Thyroid gland (tissue), 4 donors: ENCODE measurements at regions not wholly inside any gene's neighbourhood (a gene's known extent, or its start where the extent isn't known, plus 50 kb on each side); places are given as distances from the start of the nearest gene placed in this dataset.

Source experiments
- DNase-seq, 2 donors: peaks; one replicate each; pipeline ENCODE4 v3.0.0-alpha.2; 2019
- H3K27ac ChIP-seq, 3 donors: fragments of 200-600 bp; sonication (generic); 1 replicate in 2 of 3; 2 replicates in 1 of 3; pipeline ENCODE4 v1.5.1; 2016 to 2019; ENCODE audit warnings: mild to moderate bottlenecking in 1 of 3, moderate library complexity in 1 of 3
- H3K27me3 ChIP-seq: fragments of 200-600 bp; sonication (generic); one replicate; pipeline ENCODE4 v1.5.1; 2019
- H3K36me3 ChIP-seq, 2 donors: fragments of 200-600 bp; sonication (generic); one replicate each; pipeline ENCODE4 v1.5.1; 2016 to 2019
- H3K4me1 ChIP-seq, 2 donors: fragments of 200-600 bp; sonication (generic); one replicate each; pipeline ENCODE4 v1.5.1; 2017 to 2019
- H3K4me3 ChIP-seq, 3 donors: fragments of 200-600 bp; sonication (generic); replicated peaks in 1 of 3; 1 replicate in 2 of 3; 2 replicates in 1 of 3; pipeline ENCODE4 v1.5.1; 2016; ENCODE audit warnings: mild to moderate bottlenecking in 1 of 3
- H3K9me3 ChIP-seq: fragments of 200-600 bp; sonication (generic); one replicate; pipeline ENCODE4 v1.5.1; 2017
- POLR2A ChIP-seq, 2 donors: fragments of 450-650 bp; IDR thresholded peaks; one replicate each; pipeline ENCODE4 v1.6.1; 2017; ENCODE audit warnings: antibody characterized with exemption in 2 of 2, mild to moderate bottlenecking in 2 of 2, moderate library complexity in 1 of 2
- WGBS, 2 donors: methylation state at CpG; one replicate each; pipeline ENCODE4 v1.1.5; 2017; 5-methylcytosine and 5-hydroxymethylcytosine counted together
- intact Hi-C: fragments of 100-400 bp; cut with DNase I; formaldehyde crosslinking; loops from one replicate; pipeline ENCODE4 v1.15.1; 2023
- TF ChIP-seq, protein P1 (sequence below), 6 experiments: fragments of 200-600 bp in 3 of 6; fragments of 450-650 bp in 3 of 6; sonication (generic) in 3 of 6; IDR thresholded peaks; one replicate each; pipeline ENCODE4 v1.5.1; 2016 to 2019; ENCODE audit warnings: antibody characterized with exemption in 6 of 6, mild to moderate bottlenecking in 2 of 6, inconsistent platforms in 1 of 6, moderate library complexity in 1 of 6

DNA sequence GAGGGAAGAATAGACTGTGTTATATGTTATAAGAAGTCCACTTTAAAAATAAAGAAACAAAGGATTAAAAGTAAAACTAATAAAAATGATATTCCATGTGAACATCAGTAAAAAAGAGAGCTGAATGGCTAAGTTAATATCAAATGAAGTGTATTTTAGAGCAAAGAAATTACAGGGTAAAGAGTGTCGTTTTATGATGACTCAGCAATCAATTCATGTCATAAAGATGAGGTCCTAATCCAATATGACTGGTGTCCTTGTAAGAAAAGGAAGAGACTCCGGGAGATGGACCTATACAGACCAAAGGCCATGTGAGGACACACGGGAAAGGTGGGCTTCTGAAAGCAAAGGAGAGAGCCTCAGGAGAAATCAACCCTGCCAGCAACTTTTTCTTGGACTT, 615.5 kb upstream of the KLHL29 start:
- Histone ChIP-seq H3K36me3 (no peaks in the 10 kb centered on the region), H3K27ac (no peak overlapping the region), H3K27me3 (no peaks in the 10 kb centered on the region), H3K4me3 (no peak overlapping the region), H3K9me3 (no peaks in the 10 kb centered on the region), H3K4me1 (no peaks in the 10 kb centered on the region)
- intact Hi-C loops = no loop called here
- 69 to 76% methylated on average over 3 of the region's 3 CpGs for WGBS, 2 donors
- no peak for DNase-seq
- TF ChIP-seq, protein P1, sequence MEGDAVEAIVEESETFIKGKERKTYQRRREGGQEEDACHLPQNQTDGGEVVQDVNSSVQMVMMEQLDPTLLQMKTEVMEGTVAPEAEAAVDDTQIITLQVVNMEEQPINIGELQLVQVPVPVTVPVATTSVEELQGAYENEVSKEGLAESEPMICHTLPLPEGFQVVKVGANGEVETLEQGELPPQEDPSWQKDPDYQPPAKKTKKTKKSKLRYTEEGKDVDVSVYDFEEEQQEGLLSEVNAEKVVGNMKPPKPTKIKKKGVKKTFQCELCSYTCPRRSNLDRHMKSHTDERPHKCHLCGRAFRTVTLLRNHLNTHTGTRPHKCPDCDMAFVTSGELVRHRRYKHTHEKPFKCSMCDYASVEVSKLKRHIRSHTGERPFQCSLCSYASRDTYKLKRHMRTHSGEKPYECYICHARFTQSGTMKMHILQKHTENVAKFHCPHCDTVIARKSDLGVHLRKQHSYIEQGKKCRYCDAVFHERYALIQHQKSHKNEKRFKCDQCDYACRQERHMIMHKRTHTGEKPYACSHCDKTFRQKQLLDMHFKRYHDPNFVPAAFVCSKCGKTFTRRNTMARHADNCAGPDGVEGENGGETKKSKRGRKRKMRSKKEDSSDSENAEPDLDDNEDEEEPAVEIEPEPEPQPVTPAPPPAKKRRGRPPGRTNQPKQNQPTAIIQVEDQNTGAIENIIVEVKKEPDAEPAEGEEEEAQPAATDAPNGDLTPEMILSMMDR (IDR thresholded peaks at IDR 0.05) = no peak
- no peak for TF ChIP-seq POLR2A (IDR thresholded peaks at IDR 0.05)

DNA sequence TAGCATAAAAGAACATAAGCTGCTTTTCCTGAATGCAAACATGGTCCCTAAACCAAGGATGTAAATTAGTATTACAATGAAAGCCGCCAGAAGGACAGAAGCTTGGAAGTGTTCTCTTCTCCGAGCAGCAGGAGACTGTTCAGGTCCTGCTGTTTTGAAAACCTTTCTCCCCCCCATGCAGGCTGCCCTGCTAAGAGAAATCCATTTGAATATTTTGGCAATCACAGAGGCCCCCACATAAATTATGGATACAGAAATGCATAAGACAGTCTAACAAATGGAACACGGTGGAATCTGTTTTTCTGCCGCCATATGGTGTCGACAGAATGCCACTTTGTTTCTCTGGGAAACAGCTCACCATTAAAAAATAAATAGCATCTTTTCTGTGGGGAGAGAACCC, 600.4 kb upstream of the KLHL29 start:
- TF ChIP-seq, protein P1 (IDR thresholded peaks at IDR 0.05) = no peak
- TF ChIP-seq POLR2A (IDR thresholded peaks at IDR 0.05) = no peak
- no peak for DNase-seq
- Histone ChIP-seq H3K9me3 (no peaks in the 10 kb centered on the region), H3K36me3 (no peaks in the 10 kb centered on the region), H3K4me1 (no peaks in the 10 kb centered on the region), H3K27ac (no peak overlapping the region), H3K27me3 (no peaks in the 10 kb centered on the region), H3K4me3 (no peak overlapping the region)
- 79 to 80% methylated on average over 5 of the region's 5 CpGs for WGBS, 2 donors
- intact Hi-C loops = no loop called here

DNA sequence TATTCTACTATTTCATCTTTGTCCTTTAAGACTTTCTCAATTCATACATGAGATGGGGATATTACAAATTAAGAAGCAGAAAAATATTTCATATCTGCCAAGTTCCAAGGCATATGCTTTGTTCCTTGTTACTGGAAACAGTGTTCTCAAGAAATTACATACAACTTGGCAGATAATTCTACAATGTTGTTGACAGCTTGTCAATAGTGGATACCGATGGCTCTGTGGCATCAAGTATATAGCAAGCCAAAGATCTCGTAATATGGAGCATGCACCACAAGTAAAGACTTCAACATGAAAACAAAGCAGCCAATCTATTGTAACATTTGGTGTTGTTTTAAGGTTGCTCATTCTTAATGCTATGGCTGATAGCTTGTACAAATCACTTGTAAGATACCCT, 598.2 kb upstream of the KLHL29 start:
- H3K36me3 ChIP-seq = no peaks in the 10 kb centered on the region
- H3K9me3 ChIP-seq = no peaks in the 10 kb centered on the region
- TF ChIP-seq, protein P1 (IDR thresholded peaks at IDR 0.05) = no peak
- TF ChIP-seq POLR2A (IDR thresholded peaks at IDR 0.05) = no peak
- H3K4me1 ChIP-seq = no peaks in the 10 kb centered on the region
- H3K4me3 ChIP-seq = no peak overlapping the region
- intact Hi-C loops = no loop called here
- no peak for DNase-seq
- H3K27ac ChIP-seq = no peak overlapping the region
- H3K27me3 ChIP-seq = no peaks in the 10 kb centered on the region
- 88 to 92% methylated on average over 2 of the region's 2 CpGs for WGBS, 2 donors

DNA sequence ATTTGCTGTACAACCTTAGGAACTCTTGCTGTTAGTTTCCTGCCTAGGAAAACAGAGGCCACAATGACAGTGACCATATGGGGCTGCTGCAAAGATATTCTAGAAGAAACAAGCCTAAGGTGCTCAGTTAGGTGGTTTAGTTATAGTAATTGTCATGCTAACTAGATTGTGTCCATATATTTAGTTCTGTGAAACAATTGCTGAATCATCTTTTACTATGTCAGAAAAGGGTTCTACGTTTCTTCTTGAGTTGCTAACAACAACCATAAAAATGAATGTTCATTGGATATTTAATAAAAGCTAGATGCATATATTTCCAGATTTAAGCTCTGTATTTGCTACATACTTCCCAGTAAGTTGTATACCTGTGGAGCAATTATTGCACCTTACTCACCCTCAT, 597.2 kb upstream of the KLHL29 start:
- H3K9me3 ChIP-seq = no peaks in the 10 kb centered on the region
- intact Hi-C loops = no loop called here
- no peaks in the 10 kb centered on the region for H3K27me3 ChIP-seq
- no peak overlapping the region for H3K4me3 ChIP-seq
- no peaks in the 10 kb centered on the region for H3K36me3 ChIP-seq
- H3K27ac ChIP-seq = no peak overlapping the region
- no peaks in the 10 kb centered on the region for H3K4me1 ChIP-seq
- TF ChIP-seq POLR2A (IDR thresholded peaks at IDR 0.05) = no peak
- TF ChIP-seq, protein P1 (IDR thresholded peaks at IDR 0.05) = no peak
- WGBS, 2 donors = 82% methylated on average over 1 of the region's 1 CpG
- no peak for DNase-seq

DNA sequence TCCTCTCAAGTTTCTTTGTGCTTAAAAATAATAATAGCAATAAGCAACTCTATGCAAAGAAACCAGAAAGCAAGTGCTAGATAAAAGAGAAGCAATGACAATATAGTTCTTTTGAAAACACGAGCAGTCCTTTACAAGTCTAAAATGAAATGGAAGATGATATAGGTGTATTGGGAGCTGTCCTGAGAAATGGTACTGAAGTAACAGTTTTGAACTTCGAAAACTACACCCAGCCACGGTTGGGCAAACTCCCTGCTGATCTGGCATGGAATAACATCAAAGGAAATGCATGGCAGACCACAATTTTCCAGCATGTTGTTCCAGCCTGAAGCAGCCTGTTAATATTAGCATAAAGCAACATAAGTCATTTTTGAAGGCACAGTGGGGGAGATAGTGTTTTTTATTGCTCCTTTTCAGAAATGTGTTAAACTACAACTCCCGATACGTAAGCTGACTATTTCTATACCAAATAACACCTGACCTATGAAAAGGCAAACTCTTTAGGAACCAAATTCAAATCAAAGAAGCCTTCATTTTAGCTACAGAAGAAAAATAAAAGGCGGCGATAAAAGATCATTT, 596.1 kb upstream of the KLHL29 start:
- intact Hi-C loops = no loop called here

More for the DNA sequence above, 596.1 kb upstream of the KLHL29 start:
- no peak overlapping the region for H3K27ac ChIP-seq
- H3K36me3 ChIP-seq = no peaks in the 10 kb centered on the region
- 75 to 80% methylated on average over 7 of the region's 7 CpGs for WGBS, 2 donors
- DNase-seq = no peak
- H3K27me3 ChIP-seq = no peaks in the 10 kb centered on the region
- no peaks in the 10 kb centered on the region for H3K9me3 ChIP-seq
- TF ChIP-seq, protein P1 (IDR thresholded peaks at IDR 0.05) = no peak
- no peak for TF ChIP-seq POLR2A (IDR thresholded peaks at IDR 0.05)
- H3K4me1 ChIP-seq = no peaks in the 10 kb centered on the region
- no peak overlapping the region for H3K4me3 ChIP-seq
